ENCODE measurements at regions not wholly inside any gene's neighbourhood (a gene's known extent, or its start where the extent isn't known, plus 50 kb on each side); places are given as distances from the start of the nearest gene placed in this dataset.

DNA sequence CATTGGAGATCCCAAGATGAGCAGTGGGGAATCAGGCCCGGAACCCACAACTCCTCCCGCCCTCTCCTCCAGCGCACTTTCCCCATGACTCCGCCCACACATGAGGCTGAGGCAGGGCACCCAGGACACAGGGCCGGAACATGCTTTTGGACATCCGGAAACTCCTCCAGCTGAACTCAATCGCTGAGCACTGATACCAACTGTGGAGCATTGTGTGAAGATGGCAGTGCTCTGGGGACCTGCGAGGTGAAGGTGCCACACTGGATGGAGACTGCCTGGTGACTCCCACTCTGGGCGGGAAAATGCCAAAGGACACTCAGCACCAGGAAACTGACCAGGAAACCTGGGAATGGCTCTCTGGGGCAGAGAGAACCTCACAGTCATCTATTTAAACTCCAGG lies 189.1 kb downstream of the FAM43A start:
- in situ Hi-C loops (cut with HindIII; ENCODE audit: extremely low pct_ligation_motif_present, low pct_unique_long_range_greater_than_20kb), result no loop called here
- FAIRE-seq (no peak), ATAC-seq (no peak), DNase-seq (ENCODE audit: low spot score) (no peak)
- Histone ChIP-seq H3K36me3 (replicated peaks in 1 of 2; ENCODE audit: control insufficient read depth in 1 of 2, insufficient read depth in 2 of 2, low read length in 2 of 2) (no peaks in the 10 kb centered on the region), H3K4me1 (ENCODE audit: insufficient read depth, low read length) (peaks cover 25% of the 10 kb centered on the region), H3K9me3 (ENCODE audit: low read length) (no peaks in the 10 kb centered on the region; the same call in 1 of the 2 replicates), H3K27ac (ENCODE audit: extremely low read length, insufficient read depth, low read length) (no peak overlapping the region), H3K9ac (ENCODE audit: insufficient read depth, low read depth, low read length) (no peak overlapping the region), H2AFZ (ENCODE audit: low read length) (no peak overlapping the region), H3K4me3 (replicated peaks in 1 of 3; ENCODE audit: insufficient read depth in 1 of 3, low read depth in 2 of 3, low read length in 3 of 3) (no peak overlapping the region), H3K4me2 (ENCODE audit: low read depth, low read length) (no peak overlapping the region), H3K79me2 (ENCODE audit: insufficient read depth, low read length) (no peaks in the 10 kb centered on the region), H3K27me3 (ENCODE audit: control insufficient read depth in 1 of 2, insufficient read depth in 2 of 2, low read length in 2 of 2) (peaks cover 2 to 38% of the 10 kb centered on the region in 2 experiments; a peak in 2 of 5 replicates), H4K20me1 (ENCODE audit: insufficient read depth, low read length) (no peaks in the 10 kb centered on the region)
- intact Hi-C loops (cut with micrococcal nuclease; ENCODE audit: unreplicated experiment), result no loop called here
- BruUV-seq (replicated peaks), result no TSS peak
- CTCF ChIA-PET (ENCODE audit: low intra/inter-chr PET ratio, low total read pairs), result no interaction called here
- POLR2A ChIA-PET, result no interaction called here
- WGBS (ENCODE audit: low lambda C conversion rate), result 70% methylated on average over 5 of the region's 9 CpGs
- TF ChIP-seq, protein P1, sequence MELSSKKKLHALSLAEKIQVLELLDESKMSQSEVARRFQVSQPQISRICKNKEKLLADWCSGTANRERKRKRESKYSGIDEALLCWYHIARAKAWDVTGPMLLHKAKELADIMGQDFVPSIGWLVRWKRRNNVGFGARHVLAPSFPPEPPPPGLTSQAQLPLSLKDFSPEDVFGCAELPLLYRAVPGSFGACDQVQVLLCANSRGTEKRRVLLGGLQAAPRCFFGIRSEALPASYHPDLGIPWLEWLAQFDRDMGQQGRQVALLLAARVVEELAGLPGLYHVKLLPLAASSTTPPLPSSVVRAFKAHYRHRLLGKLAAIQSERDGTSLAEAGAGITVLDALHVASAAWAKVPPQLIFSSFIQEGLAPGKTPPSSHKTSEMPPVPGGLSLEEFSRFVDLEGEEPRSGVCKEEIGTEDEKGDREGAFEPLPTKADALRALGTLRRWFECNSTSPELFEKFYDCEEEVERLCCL (CRISPR knock-in tag; IDR thresholded peaks at IDR 0.05; ENCODE audit: borderline replicate concordance), result no peak
- TF ChIP-seq REL (CRISPR knock-in tag; conservative IDR thresholded peaks at IDR 0.05), result no peak
- no peak for TF ChIP-seq ZNF839 (CRISPR knock-in tag; IDR thresholded peaks at IDR 0.05; ENCODE audit: borderline replicate concordance)
- TF ChIP-seq, protein P2, sequence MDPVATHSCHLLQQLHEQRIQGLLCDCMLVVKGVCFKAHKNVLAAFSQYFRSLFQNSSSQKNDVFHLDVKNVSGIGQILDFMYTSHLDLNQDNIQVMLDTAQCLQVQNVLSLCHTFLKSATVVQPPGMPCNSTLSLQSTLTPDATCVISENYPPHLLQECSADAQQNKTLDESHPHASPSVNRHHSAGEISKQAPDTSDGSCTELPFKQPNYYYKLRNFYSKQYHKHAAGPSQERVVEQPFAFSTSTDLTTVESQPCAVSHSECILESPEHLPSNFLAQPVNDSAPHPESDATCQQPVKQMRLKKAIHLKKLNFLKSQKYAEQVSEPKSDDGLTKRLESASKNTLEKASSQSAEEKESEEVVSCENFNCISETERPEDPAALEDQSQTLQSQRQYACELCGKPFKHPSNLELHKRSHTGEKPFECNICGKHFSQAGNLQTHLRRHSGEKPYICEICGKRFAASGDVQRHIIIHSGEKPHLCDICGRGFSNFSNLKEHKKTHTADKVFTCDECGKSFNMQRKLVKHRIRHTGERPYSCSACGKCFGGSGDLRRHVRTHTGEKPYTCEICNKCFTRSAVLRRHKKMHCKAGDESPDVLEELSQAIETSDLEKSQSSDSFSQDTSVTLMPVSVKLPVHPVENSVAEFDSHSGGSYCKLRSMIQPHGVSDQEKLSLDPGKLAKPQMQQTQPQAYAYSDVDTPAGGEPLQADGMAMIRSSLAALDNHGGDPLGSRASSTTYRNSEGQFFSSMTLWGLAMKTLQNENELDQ (CRISPR knock-in tag; IDR thresholded peaks at IDR 0.05; ENCODE audit: borderline replicate concordance), result no peak
- TF ChIP-seq HMG20B (CRISPR knock-in tag; conservative IDR thresholded peaks at IDR 0.05), result no peak
- TF ChIP-seq KLF11 (CRISPR knock-in tag; IDR thresholded peaks at IDR 0.05), result no peak
- TF ChIP-seq, protein P3, sequence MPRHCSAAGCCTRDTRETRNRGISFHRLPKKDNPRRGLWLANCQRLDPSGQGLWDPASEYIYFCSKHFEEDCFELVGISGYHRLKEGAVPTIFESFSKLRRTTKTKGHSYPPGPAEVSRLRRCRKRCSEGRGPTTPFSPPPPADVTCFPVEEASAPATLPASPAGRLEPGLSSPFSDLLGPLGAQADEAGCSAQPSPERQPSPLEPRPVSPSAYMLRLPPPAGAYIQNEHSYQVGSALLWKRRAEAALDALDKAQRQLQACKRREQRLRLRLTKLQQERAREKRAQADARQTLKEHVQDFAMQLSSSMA (CRISPR knock-in tag; IDR thresholded peaks at IDR 0.05), result no peak
- TF ChIP-seq, protein P4, sequence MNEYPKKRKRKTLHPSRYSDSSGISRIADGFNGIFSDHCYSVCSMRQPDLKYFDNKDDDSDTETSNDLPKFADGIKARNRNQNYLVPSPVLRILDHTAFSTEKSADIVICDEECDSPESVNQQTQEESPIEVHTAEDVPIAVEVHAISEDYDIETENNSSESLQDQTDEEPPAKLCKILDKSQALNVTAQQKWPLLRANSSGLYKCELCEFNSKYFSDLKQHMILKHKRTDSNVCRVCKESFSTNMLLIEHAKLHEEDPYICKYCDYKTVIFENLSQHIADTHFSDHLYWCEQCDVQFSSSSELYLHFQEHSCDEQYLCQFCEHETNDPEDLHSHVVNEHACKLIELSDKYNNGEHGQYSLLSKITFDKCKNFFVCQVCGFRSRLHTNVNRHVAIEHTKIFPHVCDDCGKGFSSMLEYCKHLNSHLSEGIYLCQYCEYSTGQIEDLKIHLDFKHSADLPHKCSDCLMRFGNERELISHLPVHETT (CRISPR knock-in tag; conservative IDR thresholded peaks at IDR 0.05), result no peak
- TF ChIP-seq ZNF468 (CRISPR knock-in tag; IDR thresholded peaks at IDR 0.05), result no peak
- TF ChIP-seq ZNF703 (CRISPR knock-in tag; IDR thresholded peaks at IDR 0.05; ENCODE audit: borderline replicate concordance), result no peak
- TF ChIP-seq, protein P5, sequence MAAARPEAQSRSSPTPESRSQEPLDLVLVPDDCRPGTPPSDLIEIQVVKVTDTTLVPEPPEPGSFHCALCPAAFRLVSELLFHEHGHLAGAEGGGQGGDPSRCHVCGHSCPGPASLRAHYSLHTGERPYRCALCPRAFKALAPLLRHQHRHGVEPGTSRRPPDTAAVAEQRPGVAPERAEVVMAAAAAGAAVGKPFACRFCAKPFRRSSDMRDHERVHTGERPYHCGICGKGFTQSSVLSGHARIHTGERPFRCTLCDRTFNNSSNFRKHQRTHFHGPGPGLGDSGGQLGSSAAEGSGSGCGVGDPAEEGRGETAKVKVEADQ (CRISPR knock-in tag; IDR thresholded peaks at IDR 0.05; ENCODE audit: borderline replicate concordance), result no peak
- TF ChIP-seq ZSCAN21 (CRISPR knock-in tag; IDR thresholded peaks at IDR 0.05; ENCODE audit: borderline replicate concordance), result no peak
- no peak for TF ChIP-seq ZNF260 (CRISPR knock-in tag; IDR thresholded peaks at IDR 0.05; ENCODE audit: borderline replicate concordance, low read depth)
- TF ChIP-seq JUN (CRISPR knock-in tag; IDR thresholded peaks at IDR 0.05), result no peak
- no peak for TF ChIP-seq ZNF101 (CRISPR knock-in tag; IDR thresholded peaks at IDR 0.05; ENCODE audit: borderline replicate concordance, low read depth)
